DOHH2 (cell line): ENCODE measurements at regions not wholly inside any gene's neighbourhood (a gene's known extent, or its start where the extent isn't known, plus 50 kb on each side); places are given as distances from the start of the nearest gene placed in this dataset.

Experiments used
- EZH2phosphoT487 ChIP-seq: fragments of 200-600 bp; sonication (generic); IDR thresholded peaks from 2 replicates; pipeline ENCODE4 v1.6.1; 2017; ENCODE audit warnings: borderline replicate concordance, mild to moderate bottlenecking, antibody characterized with exemption, low read length, moderate library complexity, mixed read lengths
- TF ChIP-seq, protein P1 (sequence below): fragments of 200-600 bp; sonication (generic); IDR thresholded peaks from one replicate; pipeline ENCODE4 v1.5.1; 2014; ENCODE audit warnings: antibody characterized with exemption, mild to moderate bottlenecking, low read depth, low read length; ENCODE audit not compliant: poor library complexity, severe bottlenecking

DNA sequence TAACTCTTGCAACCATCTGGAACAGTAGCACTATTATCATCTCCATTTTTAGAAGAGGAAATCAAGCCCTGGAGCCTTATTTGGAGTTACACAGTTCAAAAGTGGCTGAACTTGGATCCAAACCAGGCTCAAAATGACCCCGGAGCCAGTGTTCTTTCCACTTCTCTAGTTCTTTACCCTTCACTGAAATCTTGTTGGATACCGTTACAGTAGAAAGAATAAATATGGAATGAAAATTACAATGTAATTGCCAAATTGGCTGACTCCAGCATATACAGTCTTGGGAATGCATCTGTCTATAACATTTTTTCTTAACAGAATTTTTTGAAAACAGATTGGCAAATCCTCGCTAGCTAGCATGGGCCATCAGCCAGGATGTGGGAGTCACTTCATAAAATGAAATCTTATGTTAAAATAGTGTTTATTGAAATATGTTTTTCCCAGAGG is 261.4 kb downstream of the CTH start:
- TF ChIP-seq, protein P1, sequence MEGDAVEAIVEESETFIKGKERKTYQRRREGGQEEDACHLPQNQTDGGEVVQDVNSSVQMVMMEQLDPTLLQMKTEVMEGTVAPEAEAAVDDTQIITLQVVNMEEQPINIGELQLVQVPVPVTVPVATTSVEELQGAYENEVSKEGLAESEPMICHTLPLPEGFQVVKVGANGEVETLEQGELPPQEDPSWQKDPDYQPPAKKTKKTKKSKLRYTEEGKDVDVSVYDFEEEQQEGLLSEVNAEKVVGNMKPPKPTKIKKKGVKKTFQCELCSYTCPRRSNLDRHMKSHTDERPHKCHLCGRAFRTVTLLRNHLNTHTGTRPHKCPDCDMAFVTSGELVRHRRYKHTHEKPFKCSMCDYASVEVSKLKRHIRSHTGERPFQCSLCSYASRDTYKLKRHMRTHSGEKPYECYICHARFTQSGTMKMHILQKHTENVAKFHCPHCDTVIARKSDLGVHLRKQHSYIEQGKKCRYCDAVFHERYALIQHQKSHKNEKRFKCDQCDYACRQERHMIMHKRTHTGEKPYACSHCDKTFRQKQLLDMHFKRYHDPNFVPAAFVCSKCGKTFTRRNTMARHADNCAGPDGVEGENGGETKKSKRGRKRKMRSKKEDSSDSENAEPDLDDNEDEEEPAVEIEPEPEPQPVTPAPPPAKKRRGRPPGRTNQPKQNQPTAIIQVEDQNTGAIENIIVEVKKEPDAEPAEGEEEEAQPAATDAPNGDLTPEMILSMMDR = no peak
- TF ChIP-seq EZH2phosphoT487 = no peak
